ENCODE measurements at regions not wholly inside any gene's neighbourhood (a gene's known extent, or its start where the extent isn't known, plus 50 kb on each side); places are given as distances from the start of the nearest gene placed in this dataset.
"Not testable (repeated sequence)": the region's sequence is repeated elsewhere in the genome, so short reads cannot be mapped to it uniquely, and the experiment has no call there.

DNA sequence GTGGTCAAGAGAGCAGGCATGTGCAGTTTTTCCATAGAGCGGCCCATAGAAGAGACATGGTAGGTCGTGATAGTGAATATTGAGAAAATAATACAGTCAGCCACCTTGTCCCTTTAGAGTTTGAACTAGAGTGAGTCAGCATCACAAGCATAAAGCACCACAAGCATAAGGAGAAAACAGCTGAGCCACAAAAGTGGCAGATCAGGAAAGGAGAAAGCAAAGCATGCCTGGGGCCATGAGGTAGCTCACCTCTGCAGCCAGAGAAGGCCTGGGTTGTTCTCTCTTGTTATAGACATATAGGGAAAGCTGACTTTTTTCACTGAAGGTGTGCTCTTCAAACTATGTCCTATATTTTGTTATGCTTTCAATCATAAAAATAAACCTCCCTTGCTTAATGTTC lies 879.0 kb downstream of the DSC3 start:
- H3K4me3 ChIP-seq (ENCODE audit: low read depth, low read length), result no peak overlapping the region
- TF ChIP-seq, protein P1, sequence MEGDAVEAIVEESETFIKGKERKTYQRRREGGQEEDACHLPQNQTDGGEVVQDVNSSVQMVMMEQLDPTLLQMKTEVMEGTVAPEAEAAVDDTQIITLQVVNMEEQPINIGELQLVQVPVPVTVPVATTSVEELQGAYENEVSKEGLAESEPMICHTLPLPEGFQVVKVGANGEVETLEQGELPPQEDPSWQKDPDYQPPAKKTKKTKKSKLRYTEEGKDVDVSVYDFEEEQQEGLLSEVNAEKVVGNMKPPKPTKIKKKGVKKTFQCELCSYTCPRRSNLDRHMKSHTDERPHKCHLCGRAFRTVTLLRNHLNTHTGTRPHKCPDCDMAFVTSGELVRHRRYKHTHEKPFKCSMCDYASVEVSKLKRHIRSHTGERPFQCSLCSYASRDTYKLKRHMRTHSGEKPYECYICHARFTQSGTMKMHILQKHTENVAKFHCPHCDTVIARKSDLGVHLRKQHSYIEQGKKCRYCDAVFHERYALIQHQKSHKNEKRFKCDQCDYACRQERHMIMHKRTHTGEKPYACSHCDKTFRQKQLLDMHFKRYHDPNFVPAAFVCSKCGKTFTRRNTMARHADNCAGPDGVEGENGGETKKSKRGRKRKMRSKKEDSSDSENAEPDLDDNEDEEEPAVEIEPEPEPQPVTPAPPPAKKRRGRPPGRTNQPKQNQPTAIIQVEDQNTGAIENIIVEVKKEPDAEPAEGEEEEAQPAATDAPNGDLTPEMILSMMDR (IDR thresholded peaks at IDR 0.05; ENCODE audit: borderline replicate concordance, insufficient read depth, low read depth, low read length), result no peak

DNA sequence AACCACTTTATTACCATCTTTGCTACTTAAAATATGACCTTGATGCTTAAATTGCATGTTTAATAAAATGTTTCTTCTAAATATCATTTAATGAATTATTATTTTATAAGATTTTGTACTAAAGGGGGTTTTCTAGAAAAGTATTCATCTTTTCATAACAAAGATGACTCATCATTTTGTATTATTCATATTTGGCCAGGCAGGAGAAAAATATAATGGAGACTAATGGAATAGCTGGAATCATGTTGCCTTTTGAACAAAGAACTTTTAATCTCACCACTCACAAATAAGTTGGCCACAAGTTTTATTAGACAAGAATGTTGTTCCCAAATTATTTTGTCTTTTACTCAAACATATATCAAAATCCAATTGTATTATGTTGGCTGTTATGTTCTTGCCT lies 882.4 kb downstream of the DSC3 start:
- TF ChIP-seq, protein P1 (IDR thresholded peaks at IDR 0.05; ENCODE audit: borderline replicate concordance, insufficient read depth, low read depth, low read length), result no peak
- no peak overlapping the region for H3K4me3 ChIP-seq (ENCODE audit: low read depth, low read length)

DNA sequence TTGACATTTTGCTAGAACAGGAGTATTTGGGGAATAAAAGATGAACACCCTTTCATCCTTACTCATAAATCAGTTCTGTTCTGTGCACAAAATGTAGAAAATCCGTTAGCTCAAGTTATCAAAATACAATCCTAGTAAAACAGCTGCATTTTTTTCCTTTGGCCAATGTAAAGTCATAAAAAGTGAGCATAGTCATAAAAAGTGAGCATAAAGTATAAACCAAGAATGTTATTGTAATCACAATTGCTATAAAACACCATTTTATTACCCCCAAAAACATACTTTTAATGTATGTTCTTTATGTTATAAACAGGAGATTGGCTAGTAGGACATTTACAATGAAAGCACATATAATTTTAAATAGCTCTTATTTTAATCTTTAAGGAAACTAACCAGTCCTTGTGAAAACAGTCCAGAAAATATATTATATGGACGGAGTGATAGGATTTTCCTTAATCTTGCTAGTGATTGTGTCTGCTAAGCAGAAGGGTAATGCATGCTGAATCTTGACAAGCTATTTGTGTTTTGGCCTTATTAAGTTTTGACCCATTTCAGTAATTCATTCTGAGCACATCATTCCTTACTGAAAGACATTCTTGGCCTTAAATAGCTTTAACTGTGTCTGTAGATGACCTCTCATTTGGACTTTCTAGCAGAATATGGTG lies 891.8 kb downstream of the DSC3 start:
- TF ChIP-seq, protein P1 (IDR thresholded peaks at IDR 0.05; ENCODE audit: borderline replicate concordance, insufficient read depth, low read depth, low read length), result no peak
- H3K4me3 ChIP-seq (ENCODE audit: low read depth, low read length), result no peak overlapping the region

DNA sequence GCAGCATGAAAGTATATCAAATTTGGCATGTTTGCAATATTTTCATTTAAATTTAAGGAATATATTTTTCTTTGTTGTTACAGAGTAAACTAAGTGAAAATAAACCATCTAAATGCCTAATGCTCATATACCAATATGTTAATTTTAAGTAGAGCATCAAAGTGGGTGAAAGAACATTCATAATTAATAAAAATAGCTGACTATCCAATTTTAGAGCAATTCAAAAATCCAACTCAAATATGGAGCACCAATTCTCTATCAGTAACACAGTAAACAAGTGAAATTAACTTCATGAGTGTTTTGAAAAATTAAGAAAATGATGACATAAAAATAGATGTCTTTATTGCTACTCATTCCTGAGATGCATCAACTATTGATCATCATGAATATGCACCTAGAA lies 893.0 kb downstream of the DSC3 start:
- TF ChIP-seq, protein P1 (IDR thresholded peaks at IDR 0.05; ENCODE audit: borderline replicate concordance, insufficient read depth, low read depth, low read length), result no peak
- no peak overlapping the region for H3K4me3 ChIP-seq (ENCODE audit: low read depth, low read length)

DNA sequence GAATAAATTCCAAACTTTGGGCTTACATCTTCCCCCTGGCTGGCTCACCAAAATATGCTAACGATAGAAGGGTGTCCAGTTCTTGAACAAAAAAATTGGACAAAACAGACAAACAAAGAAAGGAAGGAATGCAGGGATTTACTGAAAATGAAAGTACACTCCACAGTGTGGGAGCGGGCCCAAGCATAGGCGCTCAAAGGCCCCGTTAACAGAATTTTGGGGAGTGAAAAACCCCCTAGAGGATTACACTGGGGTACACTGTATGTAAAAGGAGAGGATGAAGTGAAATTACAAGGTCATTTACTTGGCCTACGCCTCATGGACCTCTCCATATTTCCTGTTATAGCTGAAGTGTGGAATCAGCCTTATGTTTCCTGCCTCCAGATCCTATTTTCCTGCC lies 899.7 kb downstream of the DSC3 start:
- H3K4me3 ChIP-seq (ENCODE audit: low read depth, low read length), result no peak overlapping the region
- TF ChIP-seq, protein P1 (IDR thresholded peaks at IDR 0.05; ENCODE audit: borderline replicate concordance, insufficient read depth, low read depth, low read length), result no peak

DNA sequence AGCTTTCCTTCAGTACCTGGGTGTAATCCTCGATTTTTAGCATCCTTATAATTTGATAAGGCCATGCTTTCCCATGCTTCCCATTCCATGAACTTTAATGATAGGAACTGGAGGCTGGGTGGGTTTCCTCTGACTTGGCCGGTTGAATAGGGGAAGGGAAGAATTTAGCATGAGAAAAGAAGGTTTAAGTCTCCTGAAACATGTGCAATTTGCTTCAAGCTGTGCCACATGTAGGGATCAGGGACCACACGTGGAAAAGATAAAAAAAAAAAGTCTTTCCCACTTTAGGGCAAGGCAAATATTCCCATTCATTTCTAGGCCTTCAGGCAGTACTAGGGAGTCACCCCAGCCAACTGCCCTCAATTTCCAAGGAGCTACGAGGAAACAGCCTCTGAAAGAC lies 900.3 kb downstream of the DSC3 start:
- no peak overlapping the region for H3K4me3 ChIP-seq (ENCODE audit: low read depth, low read length)
- TF ChIP-seq, protein P1 (IDR thresholded peaks at IDR 0.05; ENCODE audit: borderline replicate concordance, insufficient read depth, low read depth, low read length), result no peak

DNA sequence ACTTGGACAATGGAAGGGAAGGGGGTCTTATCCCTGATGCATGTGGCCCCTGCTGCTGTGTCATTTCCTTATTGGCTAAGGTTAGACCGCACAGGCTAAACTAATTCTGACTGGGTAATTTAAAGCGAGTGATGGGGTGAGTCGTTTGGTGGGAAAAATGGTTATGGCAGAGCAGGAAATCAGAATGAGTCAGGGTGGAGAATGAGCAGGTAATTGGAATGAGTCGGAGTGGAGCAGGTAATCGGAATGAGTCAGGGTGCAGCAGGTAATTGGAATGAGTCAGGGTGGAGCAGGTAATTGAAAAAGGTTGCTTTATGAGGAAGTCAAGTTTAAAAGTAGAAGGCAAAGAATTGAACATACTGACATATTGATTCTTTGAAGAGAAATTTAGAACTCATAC lies 901.0 kb downstream of the DSC3 start:
- not testable (repeated sequence) for H3K4me3 ChIP-seq (ENCODE audit: low read depth, low read length)

Data from GM12875 (cell line).